ENCODE measurements at regions not wholly inside any gene's neighbourhood (a gene's known extent, or its start where the extent isn't known, plus 50 kb on each side); places are given as distances from the start of the nearest gene placed in this dataset.

DNA sequence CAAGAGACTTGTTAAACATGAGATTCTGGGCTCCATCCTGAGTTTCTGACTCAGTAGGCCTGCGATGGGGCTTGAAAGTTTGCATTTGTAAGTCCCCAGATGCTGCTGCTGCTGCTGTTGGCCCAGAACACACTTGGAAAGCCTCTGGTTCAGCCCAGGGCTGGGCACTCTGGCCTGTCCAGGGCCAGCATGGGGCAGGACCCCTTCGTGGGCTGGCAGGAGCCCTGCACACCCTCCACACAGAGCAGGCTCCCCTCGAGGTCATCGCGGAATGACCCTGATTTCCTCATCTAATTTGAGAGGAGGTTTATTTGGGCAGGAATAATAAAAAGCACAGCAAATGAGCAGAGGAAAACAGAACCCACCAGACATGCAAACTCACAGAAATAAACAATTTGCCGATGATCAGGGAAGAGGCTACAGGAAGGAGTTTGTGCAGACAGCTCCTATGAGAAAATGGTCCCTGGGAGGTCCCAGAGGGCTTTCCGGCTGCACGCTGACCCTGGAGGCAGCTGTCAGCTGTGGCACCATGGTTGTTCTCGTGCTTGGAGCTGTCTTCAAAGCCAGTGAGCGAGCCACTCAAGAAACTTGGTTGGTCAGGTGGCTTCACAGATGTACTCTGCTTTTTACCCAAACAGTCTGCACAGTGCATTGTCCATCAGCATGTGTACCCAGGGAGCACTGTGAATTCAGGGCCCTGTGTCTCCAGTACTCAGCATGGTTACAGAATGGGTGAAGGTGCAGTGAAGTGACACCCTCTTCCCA, 119.3 kb downstream of the GLI2 start:
- BruUV-seq (replicated peaks): no TSS peak
- intact Hi-C loops (cut with micrococcal nuclease; ENCODE audit: unreplicated experiment): no loop called here
- no peak overlapping the region for H3K4me3 ChIP-seq
- no peak for DNase-seq
- ChIA-PET CTCF (no interaction called here), POLR2A (ENCODE audit: unreplicated experiment) (no interaction called here)
- no peaks in the 10 kb centered on the region for H3F3A ChIP-seq (ENCODE audit: insufficient read depth, low read depth)
- H3K27ac ChIP-seq: no peak overlapping the region
- no peaks in the 10 kb centered on the region for H3K9me3 ChIP-seq (ENCODE audit: insufficient read depth, low read depth)
- H2AFZ ChIP-seq: no peak overlapping the region
- H3K27me3 ChIP-seq (ENCODE audit: insufficient read depth, low read depth): peaks cover under 1% of the 10 kb centered on the region; the same call in 1 of the 2 replicates
- no peaks in the 10 kb centered on the region for H3K79me2 ChIP-seq (ENCODE audit: low read depth)
- no peaks in the 10 kb centered on the region for H3K9me2 ChIP-seq (ENCODE audit: insufficient read depth)
- no peaks in the 10 kb centered on the region for H4K20me1 ChIP-seq (ENCODE audit: insufficient read depth)
- no peaks in the 10 kb centered on the region for H3K36me3 ChIP-seq (ENCODE audit: low read depth)
- TF ChIP-seq EZH2 (IDR thresholded peaks at IDR 0.05; ENCODE audit: low read depth): no peak
- TF ChIP-seq, protein P1, sequence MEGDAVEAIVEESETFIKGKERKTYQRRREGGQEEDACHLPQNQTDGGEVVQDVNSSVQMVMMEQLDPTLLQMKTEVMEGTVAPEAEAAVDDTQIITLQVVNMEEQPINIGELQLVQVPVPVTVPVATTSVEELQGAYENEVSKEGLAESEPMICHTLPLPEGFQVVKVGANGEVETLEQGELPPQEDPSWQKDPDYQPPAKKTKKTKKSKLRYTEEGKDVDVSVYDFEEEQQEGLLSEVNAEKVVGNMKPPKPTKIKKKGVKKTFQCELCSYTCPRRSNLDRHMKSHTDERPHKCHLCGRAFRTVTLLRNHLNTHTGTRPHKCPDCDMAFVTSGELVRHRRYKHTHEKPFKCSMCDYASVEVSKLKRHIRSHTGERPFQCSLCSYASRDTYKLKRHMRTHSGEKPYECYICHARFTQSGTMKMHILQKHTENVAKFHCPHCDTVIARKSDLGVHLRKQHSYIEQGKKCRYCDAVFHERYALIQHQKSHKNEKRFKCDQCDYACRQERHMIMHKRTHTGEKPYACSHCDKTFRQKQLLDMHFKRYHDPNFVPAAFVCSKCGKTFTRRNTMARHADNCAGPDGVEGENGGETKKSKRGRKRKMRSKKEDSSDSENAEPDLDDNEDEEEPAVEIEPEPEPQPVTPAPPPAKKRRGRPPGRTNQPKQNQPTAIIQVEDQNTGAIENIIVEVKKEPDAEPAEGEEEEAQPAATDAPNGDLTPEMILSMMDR (conservative IDR thresholded peaks at IDR 0.05): no peak
- no peaks in the 10 kb centered on the region for H3K4me1 ChIP-seq (replicated peaks; ENCODE audit: insufficient read depth)
- no peak overlapping the region for H3K4me2 ChIP-seq

DNA sequence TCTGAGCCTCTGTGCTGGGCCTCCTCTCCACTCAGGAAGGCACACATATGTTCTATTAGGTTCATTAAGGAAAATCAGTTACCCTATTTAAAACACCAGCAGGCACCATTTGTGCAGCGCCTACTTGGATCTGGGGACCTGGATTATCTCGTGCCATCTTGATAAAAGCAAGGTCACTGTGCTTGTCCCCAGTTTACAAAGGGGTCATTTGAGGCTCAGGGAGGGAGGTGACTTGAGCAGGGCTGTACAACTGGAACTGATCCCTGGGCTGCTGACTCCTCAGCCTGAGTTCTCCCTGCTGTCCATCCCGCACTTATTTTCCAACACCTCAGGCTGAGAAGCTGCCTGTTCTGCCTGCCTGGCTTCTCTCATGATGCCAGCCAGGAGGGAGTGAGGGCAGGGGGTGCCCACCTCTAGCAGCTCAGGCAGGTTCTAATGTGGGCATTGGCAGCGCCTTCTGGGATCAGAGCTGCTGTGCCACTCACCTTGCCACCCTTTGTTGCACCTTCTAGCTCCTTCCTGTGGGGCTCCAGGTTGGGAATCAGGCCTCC, 120.3 kb downstream of the GLI2 start:
- intact Hi-C loops (cut with micrococcal nuclease; ENCODE audit: unreplicated experiment): no loop called here
- no peak for TF ChIP-seq EZH2 (IDR thresholded peaks at IDR 0.05; ENCODE audit: low read depth)
- TF ChIP-seq, protein P1 (conservative IDR thresholded peaks at IDR 0.05): no peak
- H2AFZ ChIP-seq: no peak overlapping the region
- H3K36me3 ChIP-seq (ENCODE audit: low read depth): no peaks in the 10 kb centered on the region
- H3K27me3 ChIP-seq (ENCODE audit: insufficient read depth, low read depth): no peaks in the 10 kb centered on the region; the same call in 1 of the 2 replicates
- no peak overlapping the region for H3K27ac ChIP-seq
- H3K9me3 ChIP-seq (ENCODE audit: insufficient read depth, low read depth): no peaks in the 10 kb centered on the region
- no peaks in the 10 kb centered on the region for H4K20me1 ChIP-seq (ENCODE audit: insufficient read depth)
- POLR2A ChIA-PET (ENCODE audit: unreplicated experiment): no interaction called here
- no peak overlapping the region for H3K4me2 ChIP-seq
- no peak overlapping the region for H3K4me3 ChIP-seq
- no peaks in the 10 kb centered on the region for H3K4me1 ChIP-seq (replicated peaks; ENCODE audit: insufficient read depth)
- no peaks in the 10 kb centered on the region for H3K9me2 ChIP-seq (ENCODE audit: insufficient read depth)
- BruUV-seq (replicated peaks): no TSS peak
- CTCF ChIA-PET: no interaction called here
- H3F3A ChIP-seq (ENCODE audit: insufficient read depth, low read depth): no peaks in the 10 kb centered on the region
- no peak for DNase-seq
- H3K79me2 ChIP-seq (ENCODE audit: low read depth): no peaks in the 10 kb centered on the region

DNA sequence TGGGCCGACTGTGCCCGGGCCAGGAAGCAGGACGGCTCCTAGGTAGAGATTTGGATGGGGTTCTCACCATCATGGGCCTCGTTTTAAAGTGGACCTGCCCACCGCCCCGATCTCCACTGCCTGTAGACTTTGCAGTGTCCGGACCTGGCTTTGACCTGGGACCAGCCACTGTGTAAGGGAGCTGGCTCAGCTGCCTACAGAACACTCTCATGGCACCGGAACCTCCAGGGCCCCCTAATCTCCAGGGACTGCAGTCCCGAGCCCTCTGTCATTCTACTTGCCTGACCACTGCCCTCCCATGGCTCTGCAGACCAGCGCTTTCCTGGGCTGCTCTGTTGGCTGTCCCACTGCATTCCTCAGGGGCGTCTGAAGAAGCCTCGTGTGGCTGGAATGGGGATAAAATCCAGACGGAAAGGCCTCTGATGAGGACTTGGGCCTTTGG, 120.8 kb downstream of the GLI2 start:
- BruUV-seq (replicated peaks): no TSS peak
- ChIA-PET CTCF (interaction anchor here (1.2 kb wide), 1 partner anchor 15 kb away, joined by 3 read pairs; no protein-coding TSS in a partner anchor), POLR2A (ENCODE audit: unreplicated experiment) (interaction anchor here (0.9 kb wide), 1 partner anchor 318 kb away, joined by 13 read pairs; no protein-coding TSS in a partner anchor)
- Histone ChIP-seq H3K36me3 (ENCODE audit: low read depth) (no peaks in the 10 kb centered on the region), H3K4me2 (no peak overlapping the region), H3K4me3 (no peak overlapping the region), H3K27ac (no peak overlapping the region), H4K20me1 (ENCODE audit: insufficient read depth) (no peaks in the 10 kb centered on the region), H3K9me3 (ENCODE audit: insufficient read depth, low read depth) (no peaks in the 10 kb centered on the region), H3K27me3 (ENCODE audit: insufficient read depth, low read depth) (no peaks in the 10 kb centered on the region; the same call in 1 of the 2 replicates), H3K4me1 (replicated peaks; ENCODE audit: insufficient read depth) (no peaks in the 10 kb centered on the region), H3K79me2 (ENCODE audit: low read depth) (no peaks in the 10 kb centered on the region), H3F3A (ENCODE audit: insufficient read depth, low read depth) (no peaks in the 10 kb centered on the region), H2AFZ (no peak overlapping the region), H3K9me2 (ENCODE audit: insufficient read depth) (no peaks in the 10 kb centered on the region)
- peak in 1 of 2 experiments; percentile 12 for DNase-seq
- TF ChIP-seq EZH2 (IDR thresholded peaks at IDR 0.05; ENCODE audit: low read depth): no peak
- TF ChIP-seq, protein P1 (conservative IDR thresholded peaks at IDR 0.05): no peak
- intact Hi-C loops (cut with micrococcal nuclease; ENCODE audit: unreplicated experiment): no loop called here
